WERI-Rb-1 (cell line): ENCODE measurements at regions not wholly inside any gene's neighbourhood (a gene's known extent, or its start where the extent isn't known, plus 50 kb on each side); places are given as distances from the start of the nearest gene placed in this dataset.

ENCODE experiments used
- DNase-seq: peaks from one replicate; pipeline ENCODE4 v3.0.0-alpha.2; 2020
- H3K27ac ChIP-seq: fragments of 250-450 bp; sonication (Bioruptor Pico); 2 replicates; pipeline ENCODE4 v1.5.1; 2020; ENCODE audit warnings: mild to moderate bottlenecking, moderate library complexity
- H3K27me3 ChIP-seq: fragments of 250-450 bp; sonication (Bioruptor Pico); 2 replicates; pipeline ENCODE4 v1.5.1; 2021; ENCODE audit warnings: mild to moderate bottlenecking, low read depth, moderate library complexity; ENCODE audit not compliant: insufficient read depth, severe bottlenecking
- H3K36me3 ChIP-seq: fragments of 250-450 bp; sonication (Bioruptor Pico); 2 replicates; pipeline ENCODE4 v1.5.1; 2020; ENCODE audit warnings: mild to moderate bottlenecking, moderate library complexity
- H3K4me3 ChIP-seq: 2 replicates; pipeline ENCODE4 v1.5.1; 2011; ENCODE audit warnings: low read depth, mild to moderate bottlenecking, control low read depth, low read length
- H3K9me3 ChIP-seq: fragments of 250-450 bp; sonication (Bioruptor Pico); 2 replicates; pipeline ENCODE4 v1.5.1; 2021; ENCODE audit warnings: mild to moderate bottlenecking, moderate library complexity; ENCODE audit not compliant: severe bottlenecking
- CTCF ChIP-seq: IDR thresholded peaks from 2 replicates; pipeline ENCODE4 v1.5.1; 2011; ENCODE audit warnings: low read depth, mild to moderate bottlenecking, control low read depth, inconsistent platforms, low read length

- Histone ChIP-seq H3K27me3 (no peaks in the 10 kb centered on the region), H3K36me3 (no peaks in the 10 kb centered on the region), H3K9me3 (no peaks in the 10 kb centered on the region), H3K27ac (no peak overlapping the region), H3K4me3 (no peak overlapping the region)
- DNase-seq: no peak
- no peak for TF ChIP-seq CTCF
These were observed 198.7 kb downstream of the CYP26B1 start for GRCh38 chr2:71948781-71949536.

- H3K4me3 ChIP-seq: no peak overlapping the region
- no peaks in the 10 kb centered on the region for H3K36me3 ChIP-seq
- no peak for TF ChIP-seq CTCF
- H3K9me3 ChIP-seq: no peaks in the 10 kb centered on the region
- no peak for DNase-seq
- H3K27me3 ChIP-seq: no peaks in the 10 kb centered on the region
- no peak overlapping the region for H3K27ac ChIP-seq
These were observed 199.9 kb downstream of the CYP26B1 start for GRCh38 chr2:71947809-71948208.

DNA sequence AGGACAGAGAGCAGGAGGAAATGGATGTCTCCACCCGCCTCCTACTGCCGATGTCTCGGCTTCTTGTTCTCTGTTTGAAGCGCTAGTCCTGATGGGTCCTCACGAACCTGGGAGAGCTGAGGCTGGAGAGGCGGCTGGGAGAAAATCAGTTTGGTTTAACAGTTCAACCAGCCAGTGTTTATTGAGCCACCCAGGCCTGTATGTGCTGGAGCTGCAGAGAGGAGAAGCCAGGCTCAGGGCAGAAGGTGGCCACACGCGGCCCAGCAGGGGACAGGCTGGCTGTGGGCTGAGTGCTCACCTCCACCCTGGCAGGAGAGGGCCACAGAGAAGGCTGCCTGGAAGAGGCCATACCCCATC is 202.1 kb downstream of the CYP26B1 start:
- peak; percentile 3 for DNase-seq
- H3K27me3 ChIP-seq: no peaks in the 10 kb centered on the region
- no peak overlapping the region for H3K4me3 ChIP-seq
- no peaks in the 10 kb centered on the region for H3K36me3 ChIP-seq
- no peak for TF ChIP-seq CTCF
- peaks cover 3% of the 10 kb centered on the region for H3K9me3 ChIP-seq
- H3K27ac ChIP-seq: no peak overlapping the region

DNA sequence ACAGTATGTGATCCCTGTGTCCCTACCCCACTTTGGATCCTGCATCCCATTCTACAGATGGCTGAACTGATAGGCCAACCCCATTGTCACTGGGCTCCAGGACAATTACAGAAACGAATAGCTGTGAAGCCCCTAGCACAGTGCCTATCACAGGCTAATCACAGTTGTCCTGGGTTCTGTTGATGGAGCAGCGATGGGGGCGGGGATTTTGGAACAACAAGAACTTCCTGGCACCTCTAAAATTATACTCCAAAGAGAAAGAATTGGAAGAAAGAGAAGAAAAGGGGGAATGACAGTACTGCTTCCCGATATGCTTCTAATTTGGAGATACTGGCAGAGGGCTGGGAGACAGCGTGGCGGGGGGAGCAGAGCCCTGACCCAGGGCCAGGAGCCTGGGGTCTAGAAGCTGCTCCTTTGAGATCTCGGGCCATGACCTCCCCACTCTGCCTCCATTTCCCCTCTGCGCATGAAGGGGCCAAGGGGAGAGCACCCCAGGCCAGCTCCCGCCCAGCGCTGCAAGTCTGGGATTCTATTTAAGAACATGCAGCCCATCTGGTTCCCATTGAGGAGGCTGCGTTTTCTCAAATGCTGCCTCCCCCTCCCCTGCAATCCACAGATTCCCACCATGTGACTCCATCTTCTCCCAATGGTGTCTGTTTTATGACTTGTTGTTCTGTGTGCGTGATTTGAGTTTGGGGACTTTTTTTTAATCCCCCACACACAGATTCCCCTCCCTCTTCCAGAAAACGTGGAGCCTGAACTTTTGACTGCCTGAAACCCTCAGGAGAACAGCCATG is 202.7 kb downstream of the CYP26B1 start:
- no peak for DNase-seq
- Histone ChIP-seq H3K27ac (no peak overlapping the region), H3K27me3 (no peaks in the 10 kb centered on the region), H3K4me3 (no peak overlapping the region), H3K9me3 (peaks cover 3% of the 10 kb centered on the region), H3K36me3 (no peaks in the 10 kb centered on the region)
- TF ChIP-seq CTCF: no peak

DNA sequence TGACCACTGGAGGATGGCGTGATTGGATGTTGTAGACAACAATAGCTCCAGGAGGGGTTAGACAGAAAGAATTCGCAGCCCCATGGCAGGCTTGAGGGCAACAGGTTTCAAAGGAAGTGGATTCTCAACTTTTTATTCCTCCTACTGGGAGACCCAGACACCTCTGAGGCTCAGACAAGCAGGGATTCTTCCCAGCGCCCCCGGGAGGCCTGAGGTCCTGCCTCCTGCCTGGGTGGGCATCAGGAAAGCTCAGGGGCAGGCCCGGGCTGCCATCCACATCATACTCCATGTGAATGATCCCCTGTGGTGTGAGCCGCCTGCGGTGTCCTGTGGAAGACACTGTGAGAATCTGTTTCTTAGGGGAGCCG is 203.5 kb downstream of the CYP26B1 start:
- Histone ChIP-seq H3K27ac (no peak overlapping the region), H3K36me3 (no peaks in the 10 kb centered on the region), H3K9me3 (peaks cover 3% of the 10 kb centered on the region), H3K27me3 (no peaks in the 10 kb centered on the region), H3K4me3 (no peak overlapping the region)
- TF ChIP-seq CTCF: no peak
- peak; percentile 4 for DNase-seq
